ENCODE measurements at regions not wholly inside any gene's neighbourhood (a gene's known extent, or its start where the extent isn't known, plus 50 kb on each side); places are given as distances from the start of the nearest gene placed in this dataset.

DNA sequence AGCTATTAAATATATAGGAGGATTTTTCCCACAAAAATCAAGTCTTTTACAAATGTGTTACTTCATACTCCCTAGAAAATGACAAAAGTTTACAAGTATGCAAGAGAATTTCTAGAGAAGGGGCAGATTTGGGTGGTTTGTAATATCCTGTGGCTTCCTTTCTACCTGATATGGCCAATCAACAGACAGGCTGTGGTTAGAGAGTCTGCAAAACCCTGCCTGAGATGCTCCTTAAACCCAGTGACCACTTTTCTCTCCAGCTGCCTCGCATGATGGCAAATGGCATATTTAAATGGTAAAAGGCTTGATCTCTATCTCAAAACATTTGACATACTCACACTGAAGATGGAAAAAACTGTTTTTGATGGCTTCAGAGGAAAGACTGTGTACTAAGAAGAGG is 550.1 kb upstream of the ZNF462 start:
- H3K36me3 ChIP-seq: no peaks in the 10 kb centered on the region
- WGBS: 92% methylated on average over 1 of the region's 1 CpG

DNA sequence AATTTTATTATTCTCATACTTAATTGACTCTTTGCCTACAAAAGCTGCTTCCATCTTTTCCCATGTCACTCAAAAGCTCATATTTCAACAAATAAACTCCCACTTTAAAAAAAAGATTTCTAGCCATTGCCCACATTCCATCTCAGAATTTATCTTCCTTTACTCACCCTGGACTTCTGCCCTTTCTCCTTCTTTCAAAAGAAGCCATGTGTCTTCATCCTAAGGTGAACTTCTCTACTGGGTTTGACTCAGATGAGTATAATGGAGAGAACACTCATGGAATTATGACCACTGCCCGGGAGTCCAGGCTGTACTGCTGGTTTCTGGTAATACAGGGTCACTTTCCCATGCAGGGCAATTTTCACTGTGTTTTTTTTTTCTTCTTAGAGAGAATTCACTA is 548.5 kb upstream of the ZNF462 start:
- no peaks in the 10 kb centered on the region for H3K9me3 ChIP-seq
- no peak overlapping the region for H3K27ac ChIP-seq
- no peaks in the 10 kb centered on the region for H3K27me3 ChIP-seq (replicated peaks; ENCODE audit: insufficient read depth)
- TF ChIP-seq POLR2AphosphoS5 (IDR thresholded peaks at IDR 0.05) (no peak), POLR2A (IDR thresholded peaks at IDR 0.05) (no peak)
- TF ChIP-seq, protein P1, sequence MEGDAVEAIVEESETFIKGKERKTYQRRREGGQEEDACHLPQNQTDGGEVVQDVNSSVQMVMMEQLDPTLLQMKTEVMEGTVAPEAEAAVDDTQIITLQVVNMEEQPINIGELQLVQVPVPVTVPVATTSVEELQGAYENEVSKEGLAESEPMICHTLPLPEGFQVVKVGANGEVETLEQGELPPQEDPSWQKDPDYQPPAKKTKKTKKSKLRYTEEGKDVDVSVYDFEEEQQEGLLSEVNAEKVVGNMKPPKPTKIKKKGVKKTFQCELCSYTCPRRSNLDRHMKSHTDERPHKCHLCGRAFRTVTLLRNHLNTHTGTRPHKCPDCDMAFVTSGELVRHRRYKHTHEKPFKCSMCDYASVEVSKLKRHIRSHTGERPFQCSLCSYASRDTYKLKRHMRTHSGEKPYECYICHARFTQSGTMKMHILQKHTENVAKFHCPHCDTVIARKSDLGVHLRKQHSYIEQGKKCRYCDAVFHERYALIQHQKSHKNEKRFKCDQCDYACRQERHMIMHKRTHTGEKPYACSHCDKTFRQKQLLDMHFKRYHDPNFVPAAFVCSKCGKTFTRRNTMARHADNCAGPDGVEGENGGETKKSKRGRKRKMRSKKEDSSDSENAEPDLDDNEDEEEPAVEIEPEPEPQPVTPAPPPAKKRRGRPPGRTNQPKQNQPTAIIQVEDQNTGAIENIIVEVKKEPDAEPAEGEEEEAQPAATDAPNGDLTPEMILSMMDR (IDR thresholded peaks at IDR 0.05): no peak
- WGBS: 91% methylated on average over 1 of the region's 1 CpG
- DNase-seq (ENCODE audit: low spot score): no peak
- intact Hi-C loops (cut with DNase I): no loop called here
- no peaks in the 10 kb centered on the region for H3K4me1 ChIP-seq (replicated peaks)
- H3K4me3 ChIP-seq: no peak overlapping the region
- H3K36me3 ChIP-seq: no peaks in the 10 kb centered on the region

More for the DNA sequence above, 550.1 kb upstream of the ZNF462 start:
- Histone ChIP-seq H3K4me1 (replicated peaks) (no peaks in the 10 kb centered on the region), H3K9me3 (no peaks in the 10 kb centered on the region), H3K4me3 (no peak overlapping the region), H3K27ac (no peak overlapping the region), H3K27me3 (replicated peaks; ENCODE audit: insufficient read depth) (no peaks in the 10 kb centered on the region)
- no peak for DNase-seq (ENCODE audit: low spot score)
- TF ChIP-seq POLR2AphosphoS5 (IDR thresholded peaks at IDR 0.05) (no peak), POLR2A (IDR thresholded peaks at IDR 0.05) (no peak)
- TF ChIP-seq, protein P1 (IDR thresholded peaks at IDR 0.05): no peak
- intact Hi-C loops (cut with DNase I): no loop called here

DNA sequence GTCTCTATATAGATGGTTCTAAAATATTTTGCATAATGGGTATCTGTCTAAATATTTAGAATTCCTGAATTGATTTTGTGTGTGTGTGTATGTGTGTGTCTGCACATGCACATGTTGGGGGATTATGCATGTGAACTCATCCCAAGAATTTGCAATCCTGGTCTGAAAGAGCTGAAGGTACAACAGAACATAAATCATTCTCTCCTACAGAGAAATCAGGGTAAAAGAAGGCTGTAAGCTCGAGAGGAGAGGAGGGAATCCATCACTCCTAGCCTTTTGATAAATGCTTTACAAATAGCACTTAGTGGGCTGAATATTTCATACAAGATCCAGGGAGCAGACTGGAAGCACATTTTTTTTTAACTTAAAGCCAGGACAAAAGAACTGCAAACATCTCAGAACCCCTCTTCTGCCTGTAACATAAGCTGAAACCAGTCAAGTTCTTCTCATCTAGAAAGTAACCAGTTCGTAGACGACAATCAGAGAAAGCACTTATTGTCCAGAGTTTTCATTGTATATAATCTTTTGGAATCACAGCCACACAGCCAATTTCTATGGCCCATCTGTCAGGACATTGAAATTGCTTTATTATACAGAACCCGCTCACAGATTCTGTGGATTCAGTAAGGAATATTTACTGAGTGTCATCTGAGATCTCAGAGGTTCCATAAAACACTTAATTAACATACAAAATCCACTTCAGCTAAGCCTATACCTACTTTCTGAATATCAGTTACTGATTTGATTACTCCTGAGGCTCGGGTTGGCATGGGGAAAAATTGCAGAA is 541.4 kb upstream of the ZNF462 start:
- no peak for DNase-seq (ENCODE audit: low spot score)
- Histone ChIP-seq H3K4me3 (no peak overlapping the region), H3K36me3 (no peaks in the 10 kb centered on the region), H3K9me3 (no peaks in the 10 kb centered on the region), H3K27me3 (replicated peaks; ENCODE audit: insufficient read depth) (no peaks in the 10 kb centered on the region), H3K27ac (no peak overlapping the region), H3K4me1 (replicated peaks) (no peaks in the 10 kb centered on the region)
- intact Hi-C loops (cut with DNase I): no loop called here
- no peak for TF ChIP-seq POLR2AphosphoS5 (IDR thresholded peaks at IDR 0.05)
- no peak for TF ChIP-seq POLR2A (IDR thresholded peaks at IDR 0.05)
- TF ChIP-seq, protein P1 (IDR thresholded peaks at IDR 0.05): no peak
- 49% methylated on average over 5 of the region's 5 CpGs for WGBS

DNA sequence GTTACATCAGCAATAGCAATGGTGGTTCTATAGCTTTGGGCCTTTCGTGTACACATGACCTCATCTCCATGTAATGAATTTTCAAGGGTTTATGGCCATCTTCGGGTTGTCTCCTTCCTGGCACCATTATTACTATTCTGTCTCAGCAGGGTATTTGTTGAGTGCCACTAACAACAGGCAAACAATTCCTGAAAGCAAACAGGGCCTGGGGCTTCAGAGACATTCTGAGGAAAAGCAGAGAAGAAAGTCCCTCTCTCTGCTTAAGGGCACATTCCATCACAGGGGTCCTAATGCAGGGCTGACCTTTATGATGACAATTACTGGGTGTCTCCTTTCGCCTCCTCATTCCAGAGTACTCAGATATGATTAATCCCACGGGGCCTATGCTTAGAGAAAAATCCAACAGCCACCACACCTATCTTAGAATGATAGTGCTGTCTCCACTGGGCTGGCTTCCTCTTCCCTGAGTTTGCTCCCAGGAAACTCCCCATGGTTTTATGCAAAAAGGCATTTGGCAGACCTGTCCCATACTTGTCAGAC is 540.2 kb upstream of the ZNF462 start:
- intact Hi-C loops (cut with DNase I): no loop called here
- WGBS: 71% methylated on average over 4 of the region's 4 CpGs
- Histone ChIP-seq H3K27me3 (replicated peaks; ENCODE audit: insufficient read depth) (no peaks in the 10 kb centered on the region), H3K4me1 (replicated peaks) (no peaks in the 10 kb centered on the region), H3K36me3 (no peaks in the 10 kb centered on the region), H3K9me3 (no peaks in the 10 kb centered on the region), H3K4me3 (no peak overlapping the region), H3K27ac (no peak overlapping the region)
- no peak for DNase-seq (ENCODE audit: low spot score)
- TF ChIP-seq POLR2A (IDR thresholded peaks at IDR 0.05) (no peak), POLR2AphosphoS5 (IDR thresholded peaks at IDR 0.05) (no peak)
- TF ChIP-seq, protein P1 (IDR thresholded peaks at IDR 0.05): no peak
